Islet precursor cell (in vitro differentiated cells): ENCODE measurements at regions not wholly inside any gene's neighbourhood (a gene's known extent, or its start where the extent isn't known, plus 50 kb on each side); places are given as distances from the start of the nearest gene placed in this dataset.

Experiments used
- DNase-seq: peaks from one replicate; pipeline ENCODE4 v3.0.0-alpha.2; 2018

- DNase-seq, result no peak
These were observed 310.0 kb downstream of the SEC14L1 start for GRCh38 chr17:77450742-77451244.

- peak; percentile 99 for DNase-seq
These were observed 310.6 kb downstream of the SEC14L1 start for GRCh38 chr17:77451245-77451893.

GRCh38 chr17:77451894-77452852, 311.4 kb downstream of the SEC14L1 start:
- DNase-seq, result peak; percentile 95

- DNase-seq, result peak; percentile 75
These were observed 313.0 kb downstream of the SEC14L1 start for GRCh38 chr17:77453613-77454241.

- DNase-seq, result peak; percentile 86
These were observed 313.7 kb downstream of the SEC14L1 start for GRCh38 chr17:77454242-77455095.

GRCh38 chr17:77455111-77455890, 314.5 kb downstream of the SEC14L1 start:
- DNase-seq, result peak; percentile 81

GRCh38 chr17:77455891-77456260, 315.1 kb downstream of the SEC14L1 start:
- DNase-seq, result no peak

GRCh38 chr17:77456271-77456950, 315.6 kb downstream of the SEC14L1 start:
- DNase-seq, result no peak

GRCh38 chr17:77456951-77457548, 316.3 kb downstream of the SEC14L1 start:
- DNase-seq, result no peak

GRCh38 chr17:77457572-77458201, 316.9 kb downstream of the SEC14L1 start:
- no peak for DNase-seq

GRCh38 chr17:77458202-77459017, 317.6 kb downstream of the SEC14L1 start:
- peak; percentile 82 for DNase-seq

- no peak for DNase-seq
These were observed 318.4 kb downstream of the SEC14L1 start for GRCh38 chr17:77459018-77459755.

GRCh38 chr17:77460514-77461046, 319.8 kb downstream of the SEC14L1 start:
- peak; percentile 86 for DNase-seq

- no peak for DNase-seq
These were observed 320.7 kb downstream of the SEC14L1 start for GRCh38 chr17:77461277-77462057.

GRCh38 chr17:77462090-77462489, 321.3 kb downstream of the SEC14L1 start:
- DNase-seq, result no peak

- no peak for DNase-seq
These were observed 322.1 kb downstream of the SEC14L1 start for GRCh38 chr17:77462553-77463497.
